ENCODE measurements at regions not wholly inside any gene's neighbourhood (a gene's known extent, or its start where the extent isn't known, plus 50 kb on each side); places are given as distances from the start of the nearest gene placed in this dataset.
A peak's percentile ranks its signal among the peaks of the same experiment; 100 is the strongest.

GRCh38 chr5:93274291-93274690 lies 306.7 kb downstream of the NR2F1-AS1 start:
- no peak for DNase-seq

GRCh38 chr5:93273176-93273575 lies 307.8 kb downstream of the NR2F1-AS1 start:
- DNase-seq = no peak

DNA sequence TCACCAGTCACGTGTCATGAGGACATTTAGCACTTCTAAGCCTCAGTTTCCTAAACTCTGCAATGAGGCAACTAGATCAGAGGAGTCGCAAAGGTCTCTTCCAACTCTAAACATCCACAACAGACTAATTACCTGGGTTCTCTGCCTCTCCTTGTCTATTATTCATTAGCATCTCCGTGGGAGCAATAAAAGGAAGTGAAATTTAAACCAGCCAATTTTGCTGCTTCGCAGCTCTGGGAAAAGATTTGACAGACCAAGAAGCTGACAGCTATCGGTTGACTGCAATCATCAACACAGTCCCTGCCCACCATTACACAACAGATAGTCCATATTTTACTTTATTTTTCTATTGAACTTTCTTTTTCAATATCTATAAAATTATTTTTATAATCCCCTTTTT lies 308.9 kb downstream of the NR2F1-AS1 start:
- no peak for DNase-seq

GRCh38 chr5:93267736-93268135 lies 313.3 kb downstream of the NR2F1-AS1 start:
- no peak for DNase-seq

DNA sequence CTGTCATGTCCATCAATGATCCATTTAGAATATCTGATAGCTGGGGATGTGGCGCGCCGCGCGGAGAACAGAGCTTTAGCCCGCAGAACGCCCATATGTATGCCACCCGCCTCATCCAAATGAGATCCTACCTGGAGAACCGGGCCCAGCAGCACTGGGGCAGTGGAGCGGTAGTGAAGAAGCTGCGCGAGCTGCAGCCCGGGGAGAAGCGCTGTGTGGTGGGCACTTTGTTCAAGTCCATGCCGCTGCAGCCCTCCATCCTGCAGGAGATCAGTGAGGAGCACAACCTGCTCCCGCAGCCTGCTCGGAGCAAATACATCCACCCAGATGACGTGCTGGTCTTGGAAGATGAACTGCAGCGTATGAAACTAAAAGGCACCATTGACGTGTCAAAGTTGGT lies 313.7 kb downstream of the NR2F1-AS1 start:
- DNase-seq = no peak

DNA sequence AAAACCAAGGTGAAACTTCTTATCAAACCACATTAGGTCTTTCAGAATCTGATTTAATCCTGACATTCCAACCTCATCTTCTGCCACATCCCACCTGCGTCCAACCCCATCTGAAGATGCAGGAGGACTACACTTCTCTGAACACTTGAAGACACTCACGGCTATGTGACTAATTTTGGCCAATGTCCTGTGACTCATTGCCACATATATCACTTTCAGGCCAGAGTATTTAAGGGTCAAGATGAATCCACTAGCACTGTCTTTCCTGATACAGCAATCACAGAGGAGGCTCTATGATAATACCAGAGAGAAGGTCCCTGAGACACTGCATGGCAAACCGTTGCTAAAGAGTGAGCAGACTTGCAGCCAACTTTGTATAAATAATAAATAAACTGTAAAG lies 323.4 kb downstream of the NR2F1-AS1 start:
- no peak for DNase-seq

DNA sequence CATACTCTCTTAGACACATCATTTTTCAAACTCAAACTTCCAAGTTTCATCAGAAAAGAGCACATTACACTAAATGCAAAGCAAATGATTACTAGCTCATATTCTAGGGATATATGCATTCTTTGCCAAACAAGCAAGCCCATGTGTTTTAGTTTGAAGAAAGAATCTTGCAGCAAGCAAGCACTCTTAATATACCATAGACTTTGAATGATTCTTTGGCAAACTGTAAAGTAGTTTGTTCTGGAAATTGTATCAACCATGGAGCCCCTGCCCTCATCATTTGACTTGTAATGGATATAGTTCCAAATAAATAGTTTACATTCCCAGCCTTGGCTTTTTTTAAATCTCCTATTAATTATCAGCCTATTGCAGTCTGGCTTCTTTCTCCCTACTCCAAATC lies 325.2 kb downstream of the NR2F1-AS1 start:
- DNase-seq = no peak

GRCh38 chr5:93252165-93252564 lies 328.9 kb downstream of the NR2F1-AS1 start:
- no peak for DNase-seq

DNA sequence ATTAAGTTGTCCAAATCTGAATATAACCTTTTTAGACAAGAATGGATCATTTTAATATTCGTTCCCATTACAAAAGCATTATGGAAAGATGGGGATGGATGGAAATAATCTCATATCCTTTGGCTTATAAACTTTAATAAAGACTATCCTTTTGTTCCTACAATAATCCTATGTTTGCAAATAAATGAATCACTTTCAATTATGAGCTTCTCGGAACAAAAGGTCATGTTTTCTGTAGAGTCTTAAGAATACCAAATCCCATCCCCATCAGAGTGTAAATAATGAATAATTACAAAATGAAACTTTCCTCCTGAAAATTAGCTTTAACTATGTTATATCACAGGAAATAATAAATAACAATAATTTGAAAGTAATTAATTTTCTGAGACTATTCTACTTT lies 329.7 kb downstream of the NR2F1-AS1 start:
- no peak for DNase-seq

DNA sequence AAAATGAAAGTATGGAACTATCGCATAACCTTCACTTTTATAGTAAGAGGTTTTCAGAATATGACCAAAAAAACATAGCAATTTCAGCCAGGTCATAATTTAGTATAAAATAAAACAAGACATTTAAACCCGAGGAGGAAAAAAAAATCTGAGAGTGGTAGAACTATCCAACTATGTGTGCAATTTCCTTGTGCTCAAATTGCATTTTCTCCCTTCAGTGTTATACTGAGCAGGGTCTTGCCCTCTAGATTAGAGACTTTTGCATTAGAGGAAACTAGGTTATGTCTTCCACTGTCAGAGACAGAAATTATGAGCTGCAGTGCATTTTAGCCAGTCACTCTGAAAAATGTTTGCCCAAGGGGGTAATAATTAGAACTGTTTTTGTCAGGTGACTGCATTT lies 330.6 kb downstream of the NR2F1-AS1 start:
- no peak for DNase-seq

DNA sequence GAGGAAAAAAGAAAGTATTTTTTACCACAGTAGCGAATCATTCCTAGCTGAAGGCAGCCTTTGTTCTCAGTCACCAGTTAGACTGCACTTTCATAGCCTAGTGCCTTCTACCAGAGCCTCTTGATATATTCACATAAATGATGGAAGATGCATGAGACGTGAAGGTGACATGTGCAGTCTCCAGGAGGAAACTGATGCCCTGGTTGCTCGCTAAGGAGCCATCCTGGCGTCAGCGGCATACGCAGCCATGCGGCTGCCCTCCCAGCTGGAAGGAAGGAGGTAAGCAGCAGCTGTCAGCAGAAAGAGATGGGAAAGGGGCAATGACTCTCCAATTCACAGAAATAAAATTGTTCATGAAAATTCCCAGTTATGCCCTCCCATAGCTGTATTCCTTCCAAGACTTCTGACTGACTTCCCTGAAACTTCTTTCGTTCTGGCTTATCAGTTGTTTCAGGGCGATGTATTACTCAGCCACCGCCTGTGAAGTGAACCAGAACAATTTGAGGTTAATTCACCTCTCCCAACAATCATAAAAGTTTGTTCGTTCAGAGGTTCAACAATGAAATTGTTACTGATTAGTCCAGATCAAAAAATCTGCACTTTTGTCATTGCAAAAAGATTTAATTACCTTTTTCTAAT lies 331.2 kb downstream of the NR2F1-AS1 start:
- DNase-seq = no peak

DNA sequence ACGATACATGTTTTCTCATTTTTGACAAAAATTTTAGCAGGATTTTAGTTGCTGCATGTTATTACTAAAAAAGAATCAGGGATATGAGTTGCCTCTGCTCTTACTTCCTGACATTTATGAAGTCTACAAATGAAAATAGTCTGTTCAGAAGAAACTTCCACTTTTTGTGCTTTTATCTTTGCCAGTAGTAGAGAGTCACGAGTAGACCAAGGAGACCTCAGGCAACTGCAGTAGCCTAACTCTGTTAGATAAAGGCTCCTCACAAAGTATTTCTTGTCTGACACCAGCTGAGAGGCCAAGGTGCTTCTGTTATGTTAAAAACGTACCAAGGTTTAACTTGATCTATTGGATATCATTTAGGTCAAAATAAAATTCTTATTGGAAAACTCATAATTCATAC lies 333.9 kb downstream of the NR2F1-AS1 start:
- no peak for DNase-seq

GRCh38 chr5:93246090-93246855 lies 334.7 kb downstream of the NR2F1-AS1 start:
- DNase-seq = peak; percentile 55

DNA sequence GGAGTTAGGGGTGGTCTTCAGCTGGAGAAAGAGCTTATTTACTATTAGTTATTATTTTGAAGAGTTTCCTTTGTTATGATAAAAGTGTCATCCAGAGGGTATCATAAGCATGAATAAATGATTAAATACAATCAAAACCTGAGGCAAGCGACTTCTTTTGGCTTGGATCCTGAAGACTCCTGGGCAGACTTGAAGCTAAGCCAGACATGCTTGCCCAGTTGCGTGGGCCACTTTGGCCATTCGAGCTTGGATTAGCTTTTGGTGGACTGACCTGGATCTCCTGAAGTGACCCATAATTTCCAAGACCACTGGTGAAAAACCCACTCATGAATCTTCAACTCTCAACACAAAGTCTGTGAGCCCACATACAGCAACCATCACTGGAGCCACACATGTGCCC lies 335.8 kb downstream of the NR2F1-AS1 start:
- no peak for DNase-seq

- DNase-seq = no peak
Measured at GRCh38 chr5:93243481-93243880, 337.5 kb downstream of the NR2F1-AS1 start.

GRCh38 chr5:93240228-93240834 lies 340.7 kb downstream of the NR2F1-AS1 start:
- DNase-seq = no peak

DNA sequence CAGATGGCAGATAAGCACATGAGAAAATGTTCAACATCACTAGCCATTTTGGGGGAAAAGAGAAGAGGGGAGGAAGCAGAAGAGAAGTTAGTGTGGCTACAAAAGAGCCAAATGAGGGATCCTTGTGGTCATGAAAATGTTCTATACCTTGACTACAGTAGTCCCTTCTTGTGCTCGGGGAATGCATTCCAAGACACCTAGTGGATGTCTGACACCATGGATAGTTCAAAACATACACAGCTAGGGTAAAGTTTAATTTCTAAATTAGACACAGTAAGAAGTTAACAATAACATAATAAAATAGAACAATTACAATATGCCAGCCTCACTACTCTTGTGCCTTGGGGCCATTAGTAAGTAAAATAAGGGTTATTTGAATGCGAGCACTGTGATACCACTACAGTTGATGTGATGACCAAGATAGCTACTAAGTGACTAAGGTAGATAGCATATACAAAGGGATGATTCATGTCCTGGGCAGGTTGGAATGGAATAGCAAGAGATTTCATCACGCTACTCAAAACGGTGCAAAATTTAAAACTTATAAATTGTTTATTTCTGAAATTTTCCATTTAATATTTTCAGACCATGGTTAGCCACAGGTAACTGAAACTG lies 344.1 kb downstream of the NR2F1-AS1 start:
- no peak for DNase-seq

- no peak for DNase-seq
Measured at GRCh38 chr5:93235761-93236160, 345.3 kb downstream of the NR2F1-AS1 start.

DNA sequence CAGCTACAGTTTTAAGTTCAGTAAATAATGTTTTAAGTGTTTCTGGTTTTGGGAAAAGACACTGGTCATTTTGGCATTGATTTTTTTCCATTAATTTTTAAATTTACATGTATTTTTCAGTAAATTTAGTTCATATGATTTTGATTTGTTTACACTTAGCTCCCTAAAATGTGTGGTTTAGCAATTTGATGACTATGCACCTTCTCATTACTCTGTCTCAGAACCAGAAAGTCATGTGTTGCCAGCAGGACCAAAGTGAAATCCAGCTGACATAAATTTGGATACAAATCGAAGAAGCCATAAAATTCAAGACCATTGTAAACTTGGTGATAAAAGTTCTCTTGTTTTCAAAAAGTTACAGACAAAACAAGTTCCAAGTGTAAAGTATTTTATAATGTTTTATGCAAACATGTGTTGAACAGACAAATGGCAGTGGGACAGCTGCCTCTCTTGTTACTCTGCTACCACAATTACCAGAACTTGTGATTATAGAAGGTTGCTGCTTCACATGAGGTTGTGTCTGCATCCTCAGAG lies 354.8 kb downstream of the NR2F1-AS1 start:
- DNase-seq = no peak

GRCh38 chr5:93225748-93226147 lies 355.3 kb downstream of the NR2F1-AS1 start:
- no peak for DNase-seq

DNA sequence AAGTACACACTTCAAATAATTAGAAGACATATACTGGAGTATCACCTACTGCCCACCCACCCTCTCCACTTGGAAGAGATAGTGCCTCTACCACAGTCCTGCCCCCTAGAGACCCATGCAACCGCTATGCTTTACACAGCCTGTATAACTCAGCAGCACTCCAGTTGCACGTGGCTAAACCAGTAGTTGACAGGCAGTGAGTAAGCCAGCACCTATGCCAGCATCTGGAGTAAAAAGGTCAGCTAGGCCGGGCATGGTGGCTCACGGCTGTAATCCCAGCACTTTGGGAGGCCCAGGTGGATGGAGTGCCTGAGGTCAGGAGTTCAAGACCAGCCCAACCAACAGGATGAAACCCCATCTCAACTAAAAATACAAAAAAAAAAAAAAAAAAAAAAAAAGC lies 356.4 kb downstream of the NR2F1-AS1 start:
- no peak for DNase-seq

DNA sequence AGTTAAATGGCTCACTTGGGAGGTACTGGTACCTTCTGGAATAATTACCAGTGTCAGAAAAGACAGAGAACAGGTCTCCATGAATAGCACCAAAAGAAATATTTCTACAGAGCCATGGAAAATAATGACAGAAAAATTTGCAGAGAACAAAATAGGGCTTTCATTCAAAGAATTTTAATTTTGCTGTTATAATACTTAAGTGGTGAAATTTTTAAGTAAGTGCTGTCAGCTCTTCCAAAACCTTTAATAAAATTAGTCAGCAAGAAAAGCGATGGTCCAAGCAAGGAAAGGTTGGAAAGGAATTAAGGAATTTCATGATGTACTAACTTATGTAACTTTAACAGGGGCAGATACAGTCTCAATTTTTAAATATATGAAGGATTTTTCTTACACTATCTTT lies 359.2 kb downstream of the NR2F1-AS1 start:
- DNase-seq = no peak

- DNase-seq = no peak
Measured at GRCh38 chr5:93220431-93220830, 360.6 kb downstream of the NR2F1-AS1 start.
